K562 (cell line): ENCODE measurements at regions not wholly inside any gene's neighbourhood (a gene's known extent, or its start where the extent isn't known, plus 50 kb on each side); places are given as distances from the start of the nearest gene placed in this dataset.
A peak's percentile ranks its signal among the peaks of the same experiment; 100 is the strongest.

Experiments
- ATAC-seq: fragments of 200-7000 bp; cut with Tn5 transposase; 3 replicates; pipeline ENCODE4 v1.9.1; 2020; ENCODE audit warnings: moderate library complexity
- BruUV-seq: library from RNA; stranded (reverse); fragments of 400-500 nt; replicated peaks from 2 replicates; lab custom pipeline; 2021; lab: Mats Ljungman, UMichigan
- CTCF ChIA-PET: fragments of 300-600 bp; formaldehyde crosslinking; extraction: SDS; loops from one replicate; lab custom pipeline; 2021; ENCODE audit warnings: low intra/inter-chr PET ratio; lab: Yijun Ruan, JAX
- POLR2A ChIA-PET: fragments of 300-600, 350-650 bp; sonication (Branson Sonifier 250); formaldehyde crosslinking; extraction: SDS; loops from one replicate; lab custom pipeline; 2021; ENCODE audit warnings: antibody characterized with exemption, inconsistent platforms; lab: Yijun Ruan, JAX
- DNase-seq, 4 experiments: peaks; one replicate each; pipeline versions ENCODE4 v3.0.0 to v3.0.0-alpha.2; 2011 to 2018; ENCODE audit warnings: low spot score in 3 of 4, mixed read lengths in 3 of 4; ENCODE audit errors: extremely low read depth in 1 of 4
- FAIRE-seq: peaks from 2 replicates; lab custom pipeline; 2011; peaks lifted over from hg19 to GRCh38; lab: Jason Lieb, UNC
- H2AFZ ChIP-seq: 2 replicates; pipeline ENCODE4 v1.6.0; 2011; ENCODE audit warnings: low read depth, low read length, control low read depth, inconsistent platforms
- H3K27ac ChIP-seq: fragments of 200-600 bp; 3 replicates; pipeline ENCODE4 v1.8.0; 2011; ENCODE audit warnings: low read depth, mild to moderate bottlenecking, control low read depth, inconsistent platforms, low read length, moderate library complexity, mixed read lengths; ENCODE audit errors: extremely low read depth
- H3K27me3 ChIP-seq, 2 experiments: fragments of 300-600 bp in 1 of 2; 2 replicates in 1 of 2; 3 replicates in 1 of 2; pipeline versions ENCODE4 v1.6.0 to v1.8.0; 2011; ENCODE audit warnings: inconsistent platforms in 2 of 2, low read length in 2 of 2, mild to moderate bottlenecking in 1 of 2, mixed read lengths in 1 of 2, moderate library complexity in 1 of 2; ENCODE audit not compliant: control insufficient read depth in 2 of 2, insufficient read depth in 2 of 2
- H3K36me3 ChIP-seq: fragments of 300-600 bp; 3 replicates; pipeline ENCODE4 v1.8.0; 2011; ENCODE audit warnings: mild to moderate bottlenecking, low read length, inconsistent platforms; ENCODE audit not compliant: control insufficient read depth, insufficient read depth
- H3K4me1 ChIP-seq, 2 experiments: fragments of 200-600 bp in 1 of 2; replicated peaks in 1 of 2; 2 replicates in 1 of 2; 3 replicates in 1 of 2; pipeline versions ENCODE4 v1.5.1 to v1.8.0; 2011; ENCODE audit warnings: inconsistent platforms in 2 of 2, low read length in 2 of 2, mild to moderate bottlenecking in 1 of 2, mixed read lengths in 1 of 2, moderate library complexity in 1 of 2; ENCODE audit not compliant: control insufficient read depth in 2 of 2, insufficient read depth in 2 of 2
- H3K4me2 ChIP-seq: 2 replicates; pipeline ENCODE4 v1.6.1; 2011; ENCODE audit warnings: low read length, control low read depth, inconsistent platforms, mixed read lengths; ENCODE audit not compliant: insufficient read depth
- H3K4me3 ChIP-seq: fragments of 200-600 bp; sonication (generic), shearing (Covaris generic); 2 replicates; pipeline ENCODE4 v1.5.1; 2016; ENCODE audit warnings: control low read depth, inconsistent platforms
- H3K79me2 ChIP-seq: fragments of 200-600 bp; 3 replicates; pipeline ENCODE4 v1.8.0; 2011; ENCODE audit warnings: low read length, inconsistent platforms; ENCODE audit not compliant: control insufficient read depth, insufficient read depth
- H3K9ac ChIP-seq, 2 experiments: 2 replicates each; pipeline versions ENCODE4 v1.6.0 to v1.6.1; 2011; ENCODE audit warnings: low read depth in 2 of 2, low read length in 2 of 2, control low read depth in 1 of 2, inconsistent platforms in 1 of 2, mild to moderate bottlenecking in 1 of 2, mixed read lengths in 1 of 2; ENCODE audit not compliant: insufficient read depth in 1 of 2
- H3K9me1 ChIP-seq: one replicate; pipeline ENCODE4 v1.6.0; 2011; ENCODE audit warnings: inconsistent platforms, mild to moderate bottlenecking, low read length, moderate library complexity; ENCODE audit not compliant: control insufficient read depth, insufficient read depth
- H3K9me3 ChIP-seq: replicated peaks from 2 replicates; pipeline ENCODE4 v1.5.1; 2011; ENCODE audit warnings: low read depth, low read length, inconsistent platforms; ENCODE audit not compliant: control insufficient read depth, insufficient read depth
- H4K20me1 ChIP-seq: replicated peaks from 2 replicates; pipeline ENCODE4 v1.6.1; 2011; ENCODE audit warnings: low read length, inconsistent platforms, mixed read lengths; ENCODE audit not compliant: control insufficient read depth, insufficient read depth
- ATF4 ChIP-seq: fragments of 450-650 bp; formaldehyde crosslinking; IDR thresholded peaks from 2 replicates; pipeline ENCODE4 v1.4.0; 2022; ENCODE audit warnings: mild to moderate bottlenecking, moderate library complexity
- KAT2B ChIP-seq: IDR thresholded peaks from one replicate; pipeline ENCODE4 v1.6.1; 2012; ENCODE audit warnings: low read depth, mild to moderate bottlenecking, control low read depth, inconsistent platforms, low read length, moderate library complexity
- POU5F1 ChIP-seq: fragments of 150-350 bp; IDR thresholded peaks from 2 replicates; pipeline ENCODE4 v1.6.1; 2014; ENCODE audit warnings: borderline replicate concordance, low read length, low read depth, mild to moderate bottlenecking; ENCODE audit not compliant: partially characterized antibody
- YBX1 ChIP-seq: fragments of 450-650 bp; IDR thresholded peaks from 2 replicates; pipeline ENCODE4 v1.7.1; 2016; ENCODE audit warnings: mild to moderate bottlenecking
- ZNF174 ChIP-seq: fragments of 250-450 bp; sonication (Bioruptor Pico); IDR thresholded peaks from 2 replicates; pipeline ENCODE4 v1.4.0; 2020; ENCODE audit warnings: mild to moderate bottlenecking
- ZNF740 ChIP-seq, 3 experiments: fragments of 200-800 bp in 1 of 3; sonication (Bioruptor generic) in 1 of 3; sonication (generic) in 1 of 3; formaldehyde crosslinking in 1 of 3; IDR thresholded peaks; 2 replicates each; pipeline versions ENCODE4 v1.6.1 to v1.8.0; 2016 to 2022; ENCODE audit warnings: mild to moderate bottlenecking in 2 of 3, missing compliant biosample characterization in 2 of 3, missing genetic modification characterization in 2 of 3, missing genetic modification reagents in 1 of 3
- WGBS: fragments of 100-300 bp; shearing (Covaris generic); methylation state at CpG from one replicate; pipeline ENCODE4 v1.1.6; 2016; ENCODE audit warnings: low coverage, mixed read lengths; ENCODE audit not compliant: insufficient coverage; ENCODE audit errors: missing lambda C conversion rate; 5-methylcytosine and 5-hydroxymethylcytosine counted together
- in situ Hi-C: fragments of 300-500 bp; cut with MboI; formaldehyde crosslinking; loops from 4 replicates; pipeline ENCODE4 v1.15.0; 2018; ENCODE audit warnings: inconsistent platforms, mixed read lengths
- intact Hi-C: fragments of 100-400 bp; cut with micrococcal nuclease; formaldehyde crosslinking; loops from 2 replicates; pipeline ENCODE4 v1.14.2; 2022

DNA sequence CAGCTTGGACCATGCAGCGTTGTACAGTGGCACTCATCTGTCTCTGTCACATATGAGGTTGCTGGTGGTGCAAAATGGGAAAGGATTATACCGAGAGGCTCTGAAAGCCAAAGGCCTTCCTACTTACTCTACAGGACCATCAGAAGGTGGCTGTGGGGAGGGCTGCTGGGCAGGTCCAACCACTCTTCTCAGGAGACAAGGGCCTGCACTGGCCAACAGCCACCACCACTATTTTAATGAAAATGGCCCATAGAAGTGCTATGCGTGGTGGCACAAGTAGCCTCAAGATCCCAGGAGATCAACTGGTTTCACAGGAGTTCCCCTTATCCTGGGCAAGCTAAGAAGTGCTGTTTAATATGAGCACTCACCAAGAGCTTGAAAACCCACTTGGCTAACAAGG lies 52.3 kb downstream of the MRPL57 start:
- FAIRE-seq = no peak
- Histone ChIP-seq H3K9me1 (no peaks in the 10 kb centered on the region), H2AFZ (no peak overlapping the region), H3K9ac (no peak overlapping the region), H3K4me2 (no peak overlapping the region), H3K9me3 (no peaks in the 10 kb centered on the region), H3K4me1 (no peaks in the 10 kb centered on the region), H3K36me3 (no peaks in the 10 kb centered on the region), H3K79me2 (no peaks in the 10 kb centered on the region), H3K4me3 (no peak overlapping the region), H3K27ac (no peak overlapping the region), H4K20me1 (no peaks in the 10 kb centered on the region), H3K27me3 (peaks cover 0 to 35% of the 10 kb centered on the region in 2 experiments; a peak in 3 of 5 replicates)
- DNase-seq = no peak
- no peak for ATAC-seq
- intact Hi-C loops = no loop called here
- no peak for TF ChIP-seq YBX1
- TF ChIP-seq KAT2B = no peak
- TF ChIP-seq ZNF174 (CRISPR knock-in tag) = no peak
- TF ChIP-seq POU5F1 = no peak
- ChIA-PET CTCF (no interaction called here), POLR2A (no interaction called here)
- BruUV-seq = no TSS peak
- 4% methylated on average over 3 of the region's 3 CpGs for WGBS
- in situ Hi-C loops = no loop called here

GRCh38 chr13:21229241-21230024 lies 53.0 kb downstream of the MRPL57 start:
- Histone ChIP-seq H4K20me1 (no peaks in the 10 kb centered on the region), H3K9ac (no peak overlapping the region), H3K9me1 (no peaks in the 10 kb centered on the region), H3K79me2 (no peaks in the 10 kb centered on the region), H2AFZ (no peak overlapping the region), H3K4me2 (no peak overlapping the region), H3K36me3 (no peaks in the 10 kb centered on the region), H3K27ac (no peak overlapping the region), H3K4me1 (no peaks in the 10 kb centered on the region), H3K4me3 (no peak overlapping the region), H3K9me3 (no peaks in the 10 kb centered on the region), H3K27me3 (peaks cover 0 to 34% of the 10 kb centered on the region in 2 experiments; a peak in 3 of 5 replicates)
- 0% methylated on average over 5 of the region's 7 CpGs for WGBS
- DNase-seq (no peak), FAIRE-seq (no peak), ATAC-seq (no peak)
- TF ChIP-seq ZNF740 (CRISPR knock-in tag; IDR thresholded peaks at IDR 0.05) (no peak), ZNF740 (tag; IDR thresholded peaks at IDR 0.05) (0 out of 4 replicates have a peak, but pooled peaks of 1 of the 2 experiments have one; percentile 7), ATF4 (no peak)
- CTCF ChIA-PET = no interaction called here
- intact Hi-C loops (no loop called here), in situ Hi-C loops (no loop called here)
- POLR2A ChIA-PET = interaction anchor here (0.7 to 0.8 kb wide), 2 partner anchors 67 to 753 kb away, joined by 3 to 4 read pairs; no protein-coding TSS in a partner anchor
- BruUV-seq = no TSS peak
